Mucosa of descending colon (tissue), 3 donors: ENCODE measurements at regions not wholly inside any gene's neighbourhood (a gene's known extent, or its start where the extent isn't known, plus 50 kb on each side); places are given as distances from the start of the nearest gene placed in this dataset.

Experiments used
- ATAC-seq: fragments of 200-7000 bp; cut with Tn5 transposase; one replicate; pipeline ENCODE4 v1.9.1; 2020; ENCODE audit warnings: mild to moderate bottlenecking, moderate library complexity
- DNase-seq, 3 donors: peaks; one replicate each; pipeline ENCODE4 v3.0.0-alpha.2; 2020
- H3K36me3 ChIP-seq: fragments of 200-600 bp; one replicate; pipeline ENCODE4 v1.8.0; 2021; ENCODE audit warnings: low read depth, mild to moderate bottlenecking
- H3K4me1 ChIP-seq: fragments of 200-600 bp; one replicate; pipeline ENCODE4 v1.8.0; 2021; ENCODE audit warnings: low read depth, mild to moderate bottlenecking
- H3K4me3 ChIP-seq: fragments of 200-600 bp; one replicate; pipeline ENCODE4 v1.8.0; 2021; ENCODE audit warnings: mild to moderate bottlenecking
- H3K9me3 ChIP-seq: fragments of 200-600 bp; one replicate; pipeline ENCODE4 v1.8.0; 2021; ENCODE audit warnings: mild to moderate bottlenecking
- intact Hi-C, 2 donors: fragments of 100-400 bp; cut with DNase I in 1 of 2; cut with micrococcal nuclease in 1 of 2; formaldehyde crosslinking; loops; one replicate each; pipeline versions ENCODE4 v1.11.0 to v1.11.1; 2022; cut with DNase I, micrococcal nuclease
- TF ChIP-seq, protein P1 (sequence below): fragments of 200-600 bp; IDR thresholded peaks from one replicate; pipeline ENCODE4 v1.8.0; 2022; ENCODE audit warnings: antibody characterized with exemption, mild to moderate bottlenecking
- donor health status: DM: no; HTN: no; CAD: no; lungs with moderate emphysema.
- donor health status: DM: no; HTN: no; CAD: no.
- donor health status: DM: no; HTN: yes; CAD: no.

DNA sequence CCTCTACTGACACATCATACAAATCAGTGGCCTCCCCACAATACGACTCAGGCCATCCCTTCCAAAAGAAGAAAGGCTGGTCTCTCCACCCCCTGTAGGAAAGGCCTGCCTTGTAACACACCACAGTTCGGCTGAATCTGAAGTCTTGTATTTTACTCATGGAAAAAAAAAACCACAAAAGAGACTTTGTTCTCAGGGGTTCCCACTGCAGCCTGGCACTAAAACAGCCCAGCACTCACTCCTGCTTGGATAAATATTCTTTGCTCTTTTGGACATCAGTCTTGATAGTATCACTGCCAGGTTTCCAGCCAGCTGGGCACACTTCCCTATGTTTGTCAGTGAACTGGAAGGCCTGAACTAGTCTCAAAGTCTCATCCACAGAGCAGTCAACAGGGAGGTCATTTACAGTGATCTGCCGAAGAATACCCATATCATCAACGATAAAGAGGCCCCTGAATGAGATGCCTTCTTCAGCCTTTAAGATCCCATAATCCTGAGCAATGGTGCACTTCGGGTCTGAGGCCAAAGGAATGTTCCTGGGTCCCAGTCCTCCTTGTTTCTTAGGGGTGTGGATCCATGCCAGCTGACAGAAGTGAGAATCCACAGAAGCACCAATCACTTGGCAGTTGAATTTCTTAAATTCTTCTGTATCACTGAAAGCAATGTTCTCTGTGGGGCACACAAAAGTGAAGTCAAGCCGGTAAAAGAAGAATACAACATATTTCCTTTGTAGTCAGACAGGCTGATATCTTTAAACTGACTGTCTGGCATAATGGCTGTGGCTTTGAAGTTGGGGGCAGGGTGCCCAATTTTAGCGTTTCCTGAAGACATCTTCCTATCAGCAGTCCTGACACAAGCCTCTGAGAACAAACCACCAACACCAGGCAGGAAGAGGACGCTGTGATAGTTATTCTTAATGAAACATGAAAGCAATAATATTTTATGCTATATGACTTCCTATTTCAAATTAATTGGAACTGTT lies 198.1 kb downstream of the LURAP1L start:
- DNase-seq (peak in 1 of 3 donors; percentile 5), ATAC-seq (peak; percentile 25)
- intact Hi-C loops: no loop called here
- no peaks in the 10 kb centered on the region for H3K4me1 ChIP-seq
- no peaks in the 10 kb centered on the region for H3K9me3 ChIP-seq
- no peaks in the 10 kb centered on the region for H3K36me3 ChIP-seq
- TF ChIP-seq, protein P1, sequence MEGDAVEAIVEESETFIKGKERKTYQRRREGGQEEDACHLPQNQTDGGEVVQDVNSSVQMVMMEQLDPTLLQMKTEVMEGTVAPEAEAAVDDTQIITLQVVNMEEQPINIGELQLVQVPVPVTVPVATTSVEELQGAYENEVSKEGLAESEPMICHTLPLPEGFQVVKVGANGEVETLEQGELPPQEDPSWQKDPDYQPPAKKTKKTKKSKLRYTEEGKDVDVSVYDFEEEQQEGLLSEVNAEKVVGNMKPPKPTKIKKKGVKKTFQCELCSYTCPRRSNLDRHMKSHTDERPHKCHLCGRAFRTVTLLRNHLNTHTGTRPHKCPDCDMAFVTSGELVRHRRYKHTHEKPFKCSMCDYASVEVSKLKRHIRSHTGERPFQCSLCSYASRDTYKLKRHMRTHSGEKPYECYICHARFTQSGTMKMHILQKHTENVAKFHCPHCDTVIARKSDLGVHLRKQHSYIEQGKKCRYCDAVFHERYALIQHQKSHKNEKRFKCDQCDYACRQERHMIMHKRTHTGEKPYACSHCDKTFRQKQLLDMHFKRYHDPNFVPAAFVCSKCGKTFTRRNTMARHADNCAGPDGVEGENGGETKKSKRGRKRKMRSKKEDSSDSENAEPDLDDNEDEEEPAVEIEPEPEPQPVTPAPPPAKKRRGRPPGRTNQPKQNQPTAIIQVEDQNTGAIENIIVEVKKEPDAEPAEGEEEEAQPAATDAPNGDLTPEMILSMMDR: no peak
- H3K4me3 ChIP-seq: no peak overlapping the region

DNA sequence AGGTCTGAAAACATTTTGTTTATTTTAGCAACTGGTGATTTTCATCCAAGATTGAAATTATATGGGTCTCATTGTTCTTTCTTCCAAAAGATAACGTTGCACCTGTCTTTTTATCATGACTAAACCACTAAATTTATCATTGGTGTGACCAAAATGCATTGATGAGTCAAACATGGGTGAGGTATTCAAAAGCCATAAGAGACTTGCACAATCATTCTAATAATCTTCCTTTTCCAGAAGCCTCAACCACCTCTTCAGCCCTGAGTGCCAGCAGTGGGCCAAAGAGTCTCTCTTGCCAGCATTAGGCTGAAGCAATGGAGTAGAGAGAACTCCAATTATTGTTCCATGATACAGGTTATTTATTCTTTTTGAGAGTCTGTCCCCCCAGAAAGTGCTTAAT lies 198.9 kb downstream of the LURAP1L start:
- Histone ChIP-seq H3K36me3 (no peaks in the 10 kb centered on the region), H3K4me3 (no peak overlapping the region), H3K4me1 (no peaks in the 10 kb centered on the region), H3K9me3 (no peaks in the 10 kb centered on the region)
- intact Hi-C loops: no loop called here
- TF ChIP-seq, protein P1: no peak
- no peak for DNase-seq
- no peak for ATAC-seq

DNA sequence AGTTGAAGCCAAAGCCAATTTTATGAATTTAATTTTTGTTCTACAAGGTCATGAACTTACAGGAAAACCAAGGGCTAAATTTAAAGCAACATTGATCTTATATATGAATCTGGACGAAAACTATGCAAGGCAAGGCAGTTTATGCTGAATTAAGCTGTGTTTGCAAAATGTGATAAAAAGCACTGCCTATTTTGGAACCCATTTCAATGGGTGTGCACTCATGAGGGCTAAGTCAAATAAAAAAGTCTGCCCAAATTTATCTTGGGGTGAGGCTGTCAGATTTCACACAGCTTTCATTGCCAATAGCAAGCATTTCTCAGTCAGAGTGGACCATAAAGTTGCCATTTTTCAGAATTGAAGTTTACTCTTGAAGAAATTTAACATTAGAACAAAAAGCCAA lies 199.9 kb downstream of the LURAP1L start:
- Histone ChIP-seq H3K9me3 (no peaks in the 10 kb centered on the region), H3K4me3 (no peak overlapping the region), H3K36me3 (no peaks in the 10 kb centered on the region), H3K4me1 (no peaks in the 10 kb centered on the region)
- TF ChIP-seq, protein P1: no peak
- ATAC-seq (no peak), DNase-seq (no peak)
- intact Hi-C loops: no loop called here

DNA sequence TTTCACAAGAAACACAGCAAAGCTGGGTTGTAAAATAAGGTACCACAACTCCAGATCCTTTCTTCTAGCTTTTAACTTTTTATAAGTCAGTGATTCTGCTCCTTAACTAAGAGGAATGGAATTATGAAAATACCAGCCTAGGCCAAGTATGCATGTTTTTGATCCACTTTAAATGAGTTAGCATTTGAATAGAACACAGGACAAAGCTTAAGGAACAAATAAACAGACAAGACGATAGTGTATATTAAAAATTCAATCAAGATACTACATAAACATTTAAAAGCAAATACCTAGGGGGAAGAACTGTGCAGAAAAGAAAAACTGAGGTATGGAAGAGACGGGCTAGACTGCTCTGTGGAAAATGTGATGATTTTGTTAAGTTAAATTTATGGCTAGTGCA lies 200.7 kb downstream of the LURAP1L start:
- intact Hi-C loops: no loop called here
- no peaks in the 10 kb centered on the region for H3K9me3 ChIP-seq
- TF ChIP-seq, protein P1: no peak
- H3K4me1 ChIP-seq: no peaks in the 10 kb centered on the region
- H3K36me3 ChIP-seq: no peaks in the 10 kb centered on the region
- no peak overlapping the region for H3K4me3 ChIP-seq
- DNase-seq (no peak), ATAC-seq (no peak)

DNA sequence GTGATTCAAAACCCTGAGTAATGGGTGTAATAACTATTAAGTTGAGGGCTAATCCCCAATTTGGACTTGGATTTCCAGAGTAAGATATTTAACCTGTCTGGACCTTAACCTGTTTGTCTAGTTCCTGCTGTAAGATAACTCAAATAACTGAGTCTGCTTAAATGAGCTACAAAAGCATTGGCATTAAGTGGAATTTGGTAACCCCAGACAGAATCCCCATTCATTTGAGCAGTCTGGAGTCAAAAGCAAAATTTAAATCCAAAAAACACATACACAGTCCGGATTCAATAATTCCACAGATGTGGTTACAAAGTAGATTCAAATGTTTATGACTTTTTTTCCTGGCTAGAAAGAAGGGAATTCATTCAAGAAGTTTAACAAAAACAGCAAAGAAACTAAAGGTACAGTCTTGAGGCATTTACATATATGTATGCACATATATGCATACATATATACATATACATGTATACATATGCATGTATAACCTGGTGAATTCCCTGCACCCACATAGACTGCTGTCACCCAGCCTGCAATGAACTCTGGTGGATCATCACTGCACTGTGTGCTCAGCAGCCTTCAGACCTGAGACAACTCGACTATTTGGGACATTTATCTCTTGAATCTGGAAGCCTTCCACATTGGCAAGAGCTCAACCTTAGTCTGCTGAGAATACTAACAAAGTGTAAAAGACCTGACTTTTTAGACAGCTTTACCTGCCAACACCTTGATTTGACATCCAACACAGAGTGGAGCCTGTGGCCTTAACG lies 205.4 kb downstream of the LURAP1L start:
- Histone ChIP-seq H3K4me3 (no peak overlapping the region), H3K9me3 (peaks cover 2% of the 10 kb centered on the region), H3K4me1 (no peaks in the 10 kb centered on the region), H3K36me3 (no peaks in the 10 kb centered on the region)
- ATAC-seq (no peak), DNase-seq (no peak)
- TF ChIP-seq, protein P1: no peak
- intact Hi-C loops: no loop called here
